ENCODE measurements at regions not wholly inside any gene's neighbourhood (a gene's known extent, or its start where the extent isn't known, plus 50 kb on each side); places are given as distances from the start of the nearest gene placed in this dataset.
"Not testable (repeated sequence)": the region's sequence is repeated elsewhere in the genome, so short reads cannot be mapped to it uniquely, and the experiment has no call there.

DNA sequence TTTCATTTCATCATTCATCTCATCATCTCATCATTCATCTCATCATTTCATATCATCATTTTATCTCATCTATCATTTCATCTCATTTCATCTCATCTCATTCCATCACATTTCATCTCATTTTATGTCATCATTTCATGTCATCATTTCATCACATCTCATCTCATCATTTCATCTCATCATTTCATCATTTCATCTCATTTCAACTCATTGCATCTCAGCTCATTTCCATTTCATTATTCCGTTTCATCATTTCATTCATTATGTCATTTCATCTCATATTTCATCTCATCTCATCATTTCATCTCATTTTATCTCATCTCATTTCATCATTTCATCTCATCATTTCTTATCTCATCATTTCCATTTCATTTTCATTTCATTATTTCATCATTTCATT lies 75.5 kb downstream of the FOXD4L4 start:
- H3K27ac ChIP-seq; ATAC-seq (replicated peaks in 6 of 8); in situ Hi-C loops (cut with MboI; ENCODE audit: low pct_unique_long_range_greater_than_20kb in 2 of 9, low sequenced_read_pairs in 9 of 9, unreplicated experiment in 9 of 9); H3K4me1 ChIP-seq (replicated peaks in 1 of 2); H3K4me3 ChIP-seq: not testable (repeated sequence)
- no CpG with 5 or more reads among the region's 1 CpG for WGBS, 10 experiments

DNA sequence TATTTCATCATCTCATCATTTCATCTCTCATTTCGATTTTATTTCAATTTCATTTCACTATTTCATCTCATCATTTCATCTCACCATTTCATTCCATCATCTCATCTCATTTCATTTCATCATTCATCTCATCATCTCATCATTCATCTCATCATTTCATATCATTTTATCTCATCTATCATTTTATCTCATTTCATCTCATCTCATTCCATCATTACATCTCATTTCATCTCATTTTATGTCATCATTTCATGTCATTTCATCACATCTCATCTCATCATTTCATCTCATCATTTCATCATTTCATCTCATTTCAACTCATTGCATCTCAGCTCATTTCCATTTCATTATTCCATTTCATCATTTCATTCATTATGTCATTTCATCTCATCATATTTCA lies 76.3 kb downstream of the FOXD4L4 start:
- H3K27ac ChIP-seq; ATAC-seq (replicated peaks in 6 of 8); H3K4me1 ChIP-seq (replicated peaks in 1 of 2); in situ Hi-C loops (cut with MboI; ENCODE audit: low pct_unique_long_range_greater_than_20kb in 2 of 9, low sequenced_read_pairs in 9 of 9, unreplicated experiment in 9 of 9); H3K4me3 ChIP-seq: not testable (repeated sequence)
- WGBS, 10 experiments = 0 to 60% methylated on average over 1 of the region's 1 CpG; no CpG with 5 or more reads in 8 of the 10 experiments

DNA sequence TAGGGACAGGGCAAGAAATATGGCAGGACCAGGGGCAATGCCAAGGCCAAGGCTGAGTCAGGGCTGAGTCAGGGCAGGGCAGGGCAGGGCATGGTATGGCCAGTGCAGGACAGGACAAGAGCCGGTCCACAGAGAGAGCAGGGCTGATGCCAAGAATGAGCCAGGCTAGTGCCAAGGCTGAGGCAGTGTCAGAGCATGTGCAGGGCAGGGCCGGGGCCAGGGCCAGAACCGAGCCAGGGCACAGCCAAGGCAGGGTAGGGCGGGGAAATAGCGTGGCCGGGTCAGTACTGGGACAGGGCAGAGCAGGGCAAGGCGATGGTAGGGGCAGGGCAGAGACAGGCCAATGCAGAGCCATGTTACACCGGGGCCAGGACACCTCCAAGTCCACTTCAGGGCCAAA lies 83.8 kb downstream of the FOXD4L4 start:
- WGBS, 10 experiments = no CpG with 5 or more reads among the region's 8 CpGs
- H3K4me1 ChIP-seq (replicated peaks in 1 of 2); in situ Hi-C loops (cut with MboI; ENCODE audit: low pct_unique_long_range_greater_than_20kb in 2 of 9, low sequenced_read_pairs in 9 of 9, unreplicated experiment in 9 of 9); H3K4me3 ChIP-seq; H3K27ac ChIP-seq; ATAC-seq (replicated peaks in 6 of 8): not testable (repeated sequence)

DNA sequence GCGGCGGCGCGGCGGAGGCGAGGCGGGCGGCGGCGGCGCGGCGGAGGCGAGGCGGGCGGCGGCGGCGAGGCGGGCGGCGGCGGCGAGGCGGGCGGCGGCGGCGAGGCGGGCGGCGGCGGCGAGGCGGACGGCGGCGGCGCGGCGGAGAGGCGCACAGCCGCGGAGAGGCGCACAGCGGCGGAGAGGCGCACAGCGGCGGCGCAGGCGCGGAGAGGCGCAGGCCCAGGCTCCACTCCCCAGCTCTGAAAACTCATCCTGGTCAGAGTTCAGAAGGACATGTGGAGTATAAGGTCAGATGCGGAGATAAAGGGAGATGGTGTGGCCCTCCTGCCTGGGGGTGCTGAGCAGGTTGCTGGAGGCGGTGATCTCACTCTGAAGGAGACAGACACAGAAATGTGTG lies 88.6 kb downstream of the FOXD4L4 start:
- in situ Hi-C loops (cut with MboI; ENCODE audit: low pct_unique_long_range_greater_than_20kb in 2 of 9, low sequenced_read_pairs in 9 of 9, unreplicated experiment in 9 of 9); H3K4me3 ChIP-seq; H3K4me1 ChIP-seq (replicated peaks in 1 of 2); H3K27ac ChIP-seq: not testable (repeated sequence)
- peak in 1 of 8 experiments; percentile 78 for ATAC-seq (replicated peaks in 6 of 8)
- no CpG with 5 or more reads among the region's 56 CpGs for WGBS, 10 experiments
